CD4-positive, alpha-beta T cell treated with Interferon alpha-2 for 1 hour (primary cell): ENCODE measurements at regions not wholly inside any gene's neighbourhood (a gene's known extent, or its start where the extent isn't known, plus 50 kb on each side); places are given as distances from the start of the nearest gene placed in this dataset.

ENCODE experiments used
- DNase-seq, 2 donors: peaks; one replicate each; pipeline ENCODE4 v3.0.0-alpha.2; 2020 to 2022

DNA sequence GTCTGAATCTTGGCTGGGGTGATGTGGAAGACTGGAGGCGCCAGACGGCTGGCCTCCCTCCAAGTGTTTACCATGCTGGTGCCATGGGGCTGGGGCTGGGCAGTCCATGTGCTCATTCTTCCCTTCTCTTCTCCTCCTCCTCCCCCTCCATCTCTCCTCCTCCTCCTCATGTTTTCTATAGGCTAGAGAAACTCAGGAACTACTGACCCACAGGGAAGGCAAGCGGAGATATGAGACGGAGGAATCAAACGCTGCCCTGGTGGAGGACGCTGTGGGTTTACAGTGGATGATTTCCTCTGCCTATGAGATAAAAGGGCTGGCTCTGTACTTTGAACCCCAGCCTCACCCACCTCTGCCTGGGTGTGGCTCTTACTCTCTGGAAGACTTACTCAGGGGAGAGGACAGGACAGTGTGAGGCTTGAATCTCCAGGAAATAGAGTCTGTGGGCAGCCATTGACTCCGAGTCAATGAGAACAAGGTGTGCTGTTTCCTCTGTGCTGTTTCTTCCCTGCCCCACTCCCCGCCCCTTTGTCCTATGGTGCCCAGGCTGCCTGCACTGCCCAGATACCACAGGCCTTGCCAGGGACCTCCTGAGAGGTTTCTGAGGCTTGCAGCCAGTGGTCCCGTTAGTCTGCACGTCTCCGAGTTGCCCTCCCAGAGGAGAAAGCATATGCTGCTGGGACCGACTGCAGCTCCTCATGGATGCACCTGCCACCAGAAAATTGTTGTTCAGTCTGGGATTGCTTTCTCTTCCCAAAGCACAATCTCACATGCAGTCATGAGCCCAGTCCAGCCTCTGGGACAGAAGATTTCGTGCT lies 132.6 kb upstream of the ARHGAP5 start:
- peak in 1 of 2 donors; percentile 37 for DNase-seq

DNA sequence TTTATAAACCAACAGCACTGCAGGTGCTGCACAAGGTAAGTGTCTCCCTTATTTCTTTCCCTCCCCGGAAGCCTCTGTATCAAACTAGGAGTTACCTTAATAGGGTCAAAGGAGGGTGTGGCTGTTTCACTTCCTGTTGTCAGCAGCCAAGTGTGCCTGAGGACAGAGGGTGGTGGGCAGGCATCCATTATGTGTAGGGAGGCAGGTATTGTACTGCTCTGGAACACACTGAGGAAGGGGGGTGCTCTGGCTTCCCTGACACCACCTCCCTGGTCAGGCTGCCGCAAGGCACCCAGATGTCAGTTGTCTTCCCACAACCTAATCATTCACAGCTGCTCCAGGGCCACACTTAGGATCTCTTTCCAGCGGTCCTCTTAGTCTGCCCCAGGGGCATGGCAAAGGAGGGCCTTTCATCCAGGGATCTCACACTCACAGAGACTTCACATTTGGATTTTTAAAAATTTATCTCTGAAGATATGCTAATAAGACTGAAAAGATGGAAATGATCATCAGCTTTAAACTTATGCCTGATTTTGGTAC lies 132.0 kb upstream of the ARHGAP5 start:
- DNase-seq = peak; percentile 9 to 62

DNA sequence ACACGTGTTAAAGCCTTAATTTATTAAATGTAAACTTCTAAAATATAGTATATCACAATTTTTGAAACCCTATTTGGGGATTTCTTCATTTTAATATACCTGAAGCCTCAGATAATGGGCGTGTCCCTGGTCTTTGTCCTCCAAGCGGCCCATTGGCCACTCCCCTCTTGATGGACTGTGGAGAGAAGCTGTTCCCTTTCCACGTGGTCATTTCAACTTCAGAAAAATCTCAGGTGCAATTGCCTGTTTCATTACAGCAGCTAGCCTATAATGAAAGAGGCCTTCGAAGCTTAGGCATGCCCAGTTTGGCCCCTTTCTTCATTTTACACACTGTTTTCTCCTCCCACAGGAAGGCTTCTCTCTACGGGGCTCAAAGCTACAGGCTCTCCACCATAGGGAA lies 131.4 kb upstream of the ARHGAP5 start:
- no peak for DNase-seq

DNA sequence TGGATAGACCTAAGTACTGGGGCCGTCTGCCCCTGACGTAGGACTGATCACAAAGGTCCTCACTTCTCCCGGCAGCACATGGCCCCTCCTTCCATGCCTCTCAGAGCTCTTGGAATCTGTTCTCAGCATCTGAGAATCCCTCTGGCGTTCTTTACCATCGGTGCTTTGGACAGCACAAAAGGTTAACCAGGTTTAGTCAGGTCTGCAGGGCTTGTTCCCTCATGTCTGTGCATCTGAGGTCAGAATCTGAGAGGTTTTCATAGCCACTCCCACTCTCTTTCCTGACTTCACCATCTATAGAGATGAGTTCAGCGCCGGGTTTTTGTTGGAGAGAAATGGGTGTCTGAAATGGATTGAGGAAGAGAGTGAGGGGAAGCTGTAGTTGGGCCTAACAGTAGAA lies 130.0 kb upstream of the ARHGAP5 start:
- no peak for DNase-seq

DNA sequence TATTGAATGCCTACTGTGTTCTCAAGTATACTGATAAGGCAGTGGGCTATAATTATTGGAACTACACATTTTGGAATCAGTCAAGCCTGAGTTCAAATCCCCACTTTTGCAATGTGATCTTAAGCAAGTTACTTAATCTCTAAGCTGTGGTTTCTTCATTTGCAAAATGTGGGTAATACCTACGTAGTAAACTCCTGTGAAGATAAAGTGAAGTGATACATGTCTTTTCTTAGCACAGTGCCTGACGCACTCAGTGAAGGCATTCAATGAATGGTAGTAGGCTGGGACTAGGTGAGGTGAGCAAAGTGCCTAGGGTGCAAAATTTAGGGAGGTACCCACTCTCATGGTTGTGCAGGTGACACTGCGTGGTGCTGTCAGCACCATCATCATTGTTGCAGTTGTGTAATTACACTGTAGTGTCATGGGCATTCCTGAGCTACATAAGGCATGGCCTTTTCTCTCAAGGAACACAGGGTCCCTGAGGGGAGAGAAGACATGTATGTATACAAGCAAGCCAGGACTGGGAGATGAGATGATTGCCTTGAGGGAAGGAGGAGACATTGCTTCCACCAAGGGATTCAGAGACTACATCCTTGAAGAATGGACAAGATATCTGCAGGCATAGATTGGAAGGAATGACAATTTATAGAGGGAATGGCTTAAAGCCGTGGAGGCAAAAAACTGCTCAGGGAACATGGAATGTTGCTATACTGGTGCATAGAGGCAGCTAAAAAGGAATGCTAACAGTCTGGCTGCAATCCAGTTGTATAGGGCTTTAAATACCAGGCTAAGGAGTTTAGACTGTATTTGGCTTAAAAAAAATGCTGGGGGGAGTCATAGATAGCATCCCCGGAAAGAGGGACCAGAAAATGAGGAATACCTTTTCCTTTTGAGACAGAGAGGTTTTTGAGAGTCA lies 129.2 kb upstream of the ARHGAP5 start:
- DNase-seq = no peak

DNA sequence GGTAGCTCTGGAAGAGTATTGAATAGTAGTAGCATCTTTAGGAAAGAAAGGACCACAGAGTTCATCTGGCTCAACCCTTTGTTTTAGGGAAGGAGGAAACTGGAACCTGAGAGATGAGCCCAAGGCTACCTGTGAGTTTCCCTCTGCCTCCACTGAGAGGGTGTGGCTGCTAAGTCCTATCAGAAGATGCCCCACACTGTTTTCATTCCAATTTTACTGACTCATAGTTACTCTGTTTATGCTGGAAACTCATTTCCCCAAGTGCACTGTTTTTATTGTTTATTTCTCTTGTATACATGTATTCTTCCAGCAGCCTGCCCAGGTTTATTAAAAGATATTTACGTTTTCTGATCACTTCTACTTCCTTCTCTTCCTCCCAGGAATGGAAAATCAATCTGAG lies 127.4 kb upstream of the ARHGAP5 start:
- DNase-seq = no peak

DNA sequence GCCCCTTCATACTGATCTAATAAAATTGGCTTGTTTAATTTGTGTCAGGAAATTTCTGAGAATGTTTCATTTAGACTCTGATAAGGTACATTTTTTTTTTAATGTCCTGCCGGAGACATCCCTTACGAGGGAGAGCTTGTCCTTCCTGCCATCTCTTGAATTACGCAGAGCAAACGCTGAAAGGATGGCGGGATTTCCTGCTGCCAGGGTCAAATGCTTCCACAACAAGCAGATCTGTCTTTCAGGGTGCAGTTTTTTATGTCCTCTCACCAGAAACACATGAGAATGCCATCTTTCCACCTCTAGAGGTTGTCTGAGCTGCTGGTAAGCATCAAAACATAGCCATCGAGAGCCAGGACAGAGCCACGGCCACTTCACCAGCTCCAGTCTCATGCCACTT lies 126.8 kb upstream of the ARHGAP5 start:
- DNase-seq = no peak

DNA sequence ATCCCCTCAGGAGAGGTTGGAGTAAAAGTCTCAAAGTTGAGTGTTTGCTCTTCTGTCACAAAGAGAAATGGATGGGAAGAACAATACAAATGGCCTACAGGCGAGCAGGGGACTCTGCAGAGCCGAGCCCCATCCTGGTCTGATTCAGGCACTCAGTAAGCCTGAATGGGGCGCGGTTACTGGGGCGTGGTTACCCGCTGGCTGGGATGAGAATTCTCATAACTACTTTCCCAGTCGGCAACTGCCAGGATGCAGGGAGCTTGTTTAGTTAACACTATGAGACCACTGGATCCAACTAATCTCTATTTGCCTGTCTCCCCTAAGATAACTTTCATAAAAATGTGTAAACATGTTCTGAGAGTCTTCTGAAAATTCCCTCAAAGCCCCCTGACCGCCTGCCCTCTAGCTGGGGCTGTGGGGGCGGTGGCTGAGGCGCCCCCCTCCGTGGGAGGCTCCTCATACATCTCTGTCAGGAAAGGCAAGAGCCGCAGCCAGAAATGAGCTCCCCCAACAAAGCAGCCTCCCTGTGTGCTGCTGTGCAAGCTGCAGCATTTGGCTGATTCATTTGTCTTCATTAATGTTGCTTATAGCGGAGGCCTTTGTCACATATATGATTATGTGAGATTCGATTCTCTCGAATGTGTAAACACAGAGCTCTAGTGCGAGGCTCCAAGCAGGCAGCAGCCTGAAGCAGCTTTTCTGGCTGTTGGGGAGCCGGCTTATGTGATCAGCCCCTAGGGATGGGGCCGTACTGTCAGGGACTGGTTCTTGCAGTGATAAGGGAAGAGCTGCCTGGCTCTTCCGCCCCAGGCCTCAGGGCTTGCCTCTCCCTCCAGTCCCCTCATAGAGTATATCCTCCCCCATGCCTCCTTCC lies 126.1 kb upstream of the ARHGAP5 start:
- DNase-seq = no peak

DNA sequence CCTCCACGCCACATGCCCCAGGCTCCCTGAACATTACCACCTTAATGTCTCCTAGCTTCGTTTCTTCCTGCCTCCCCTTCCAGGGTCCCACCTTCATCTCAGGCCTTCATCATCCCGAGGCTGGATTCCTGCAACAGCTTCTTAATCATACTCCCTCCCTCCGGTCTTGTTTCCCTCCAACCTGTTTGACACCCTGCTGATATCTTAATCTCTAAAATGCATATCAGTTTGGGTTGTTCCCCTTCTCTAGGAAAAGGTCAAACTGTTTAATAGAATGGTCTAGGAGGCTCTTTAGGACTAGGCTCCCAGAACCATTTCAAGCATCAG lies 125.5 kb upstream of the ARHGAP5 start:
- no peak for DNase-seq

DNA sequence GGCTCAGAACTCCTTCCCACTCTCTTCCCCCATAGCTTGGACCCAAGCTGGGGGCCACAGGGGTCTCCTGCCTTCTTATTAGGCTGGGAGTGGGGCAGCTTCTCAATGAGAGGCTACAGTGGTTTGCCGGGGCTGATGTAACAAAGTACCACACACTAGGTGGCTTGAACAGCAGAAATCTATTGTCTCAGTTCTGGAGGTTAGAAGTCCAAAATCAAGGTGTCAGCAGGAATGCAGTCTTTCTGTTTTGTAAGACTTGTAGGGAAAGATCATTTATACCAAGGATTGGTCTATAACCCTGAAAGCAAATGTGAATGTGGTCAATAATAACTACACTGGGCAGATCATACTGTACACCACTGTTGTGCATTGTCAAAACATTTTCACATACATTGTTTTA lies 124.5 kb upstream of the ARHGAP5 start:
- no peak for DNase-seq

DNA sequence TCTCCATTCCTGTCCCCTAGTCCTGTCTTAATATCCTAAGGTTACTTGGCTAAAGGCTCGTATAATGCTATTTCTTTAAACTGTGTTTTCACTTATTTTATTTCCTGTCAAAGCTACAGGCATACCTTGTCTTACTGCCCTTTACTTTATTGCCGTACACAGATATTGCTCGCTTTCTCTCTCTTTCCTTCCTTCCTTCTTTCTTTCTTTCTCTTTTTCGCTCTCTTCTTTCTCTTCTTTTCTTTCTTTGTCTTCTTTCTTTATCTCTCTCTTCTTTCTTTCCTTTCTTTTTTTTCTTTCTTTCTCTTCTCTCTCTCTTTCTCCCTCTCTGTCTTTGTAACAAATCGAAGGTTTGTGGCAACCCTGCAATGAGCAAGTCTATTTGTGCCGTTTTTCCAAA lies 123.9 kb upstream of the ARHGAP5 start:
- DNase-seq = no peak

DNA sequence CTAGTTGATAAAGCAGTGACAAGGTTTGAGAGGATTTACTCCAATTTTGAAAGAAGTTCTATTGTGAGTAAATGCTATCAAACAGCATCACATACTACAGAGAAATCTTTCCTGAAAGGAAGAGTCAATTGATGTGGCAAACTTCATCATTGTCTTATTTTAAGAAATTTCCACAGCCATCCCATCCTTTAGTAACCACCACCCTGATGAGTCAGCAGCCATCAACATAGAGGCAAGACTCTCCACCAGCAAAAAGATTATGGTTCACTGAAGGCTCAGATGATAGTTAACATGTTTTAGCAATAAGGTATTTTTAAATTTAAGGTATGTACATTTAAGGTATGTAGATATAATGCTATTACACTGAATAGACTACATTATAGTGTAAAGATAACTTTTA lies 122.1 kb upstream of the ARHGAP5 start:
- DNase-seq = no peak

DNA sequence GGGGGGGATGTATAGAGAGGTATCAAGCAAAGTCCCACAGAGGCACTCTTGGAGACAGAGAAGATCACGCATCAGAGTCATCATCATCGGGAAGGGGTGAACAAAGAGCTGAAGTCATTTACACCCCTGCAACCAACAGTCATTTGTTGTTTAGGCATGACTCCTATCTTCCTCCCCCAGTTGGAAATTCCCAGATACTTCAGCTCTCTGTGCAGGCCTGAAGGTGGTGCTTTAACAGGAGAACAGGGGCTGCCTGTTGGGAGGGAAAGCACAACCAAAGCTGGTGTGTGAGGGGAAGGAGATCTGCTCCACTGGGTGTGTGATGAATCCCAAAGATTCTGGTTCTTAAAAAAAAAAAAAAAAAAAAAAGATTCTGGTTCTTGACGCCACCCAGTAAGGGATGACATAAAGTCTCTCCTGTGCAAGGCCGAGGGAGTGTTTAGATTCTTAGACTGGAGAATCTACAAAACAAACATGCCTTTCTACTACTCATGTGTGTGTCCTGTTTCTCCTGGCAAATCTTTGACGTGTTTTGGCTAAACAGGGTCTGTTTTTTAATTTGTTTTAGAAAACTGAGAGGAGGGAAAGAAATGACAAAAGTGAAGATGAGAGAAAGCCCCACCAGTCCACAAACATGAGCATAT lies 121.0 kb upstream of the ARHGAP5 start:
- DNase-seq = no peak

DNA sequence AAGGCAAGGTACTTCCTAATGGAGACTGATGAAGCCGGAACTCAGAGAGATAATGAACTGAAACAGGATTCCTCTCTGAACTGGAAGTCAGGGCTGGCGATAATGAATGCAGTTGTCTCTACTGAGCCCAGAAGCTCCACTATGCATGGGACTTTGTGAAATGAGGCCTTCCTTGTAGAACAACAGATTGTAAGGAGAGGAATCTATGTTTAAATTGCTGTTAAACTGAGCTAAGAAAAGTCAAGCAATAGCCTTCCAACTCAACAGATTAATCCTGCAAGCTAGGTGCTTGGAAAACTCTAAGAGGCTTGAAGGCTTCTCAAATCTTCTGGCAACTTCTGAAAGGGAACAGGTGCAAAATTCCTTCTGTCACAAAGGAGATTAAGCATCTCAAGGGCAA lies 119.5 kb upstream of the ARHGAP5 start:
- no peak for DNase-seq

DNA sequence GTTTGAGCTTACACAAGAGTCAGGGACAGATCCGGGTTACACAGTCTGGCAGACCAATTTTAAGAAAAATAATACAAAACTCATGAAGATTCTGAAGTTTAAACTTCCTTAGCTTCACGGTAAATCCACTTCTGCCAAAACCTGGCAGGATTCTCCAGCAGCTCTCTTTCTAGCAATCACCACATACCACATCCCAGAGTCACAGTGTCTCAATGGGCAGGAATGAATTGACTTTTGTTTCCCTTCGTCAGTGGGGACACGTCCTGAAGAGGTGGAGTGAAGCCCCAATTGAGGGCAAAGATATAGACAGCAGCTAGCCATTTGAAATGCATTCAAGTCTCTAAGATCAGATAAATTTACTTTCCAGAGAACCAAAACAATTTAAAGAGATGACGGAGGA lies 117.1 kb upstream of the ARHGAP5 start:
- no peak for DNase-seq

DNA sequence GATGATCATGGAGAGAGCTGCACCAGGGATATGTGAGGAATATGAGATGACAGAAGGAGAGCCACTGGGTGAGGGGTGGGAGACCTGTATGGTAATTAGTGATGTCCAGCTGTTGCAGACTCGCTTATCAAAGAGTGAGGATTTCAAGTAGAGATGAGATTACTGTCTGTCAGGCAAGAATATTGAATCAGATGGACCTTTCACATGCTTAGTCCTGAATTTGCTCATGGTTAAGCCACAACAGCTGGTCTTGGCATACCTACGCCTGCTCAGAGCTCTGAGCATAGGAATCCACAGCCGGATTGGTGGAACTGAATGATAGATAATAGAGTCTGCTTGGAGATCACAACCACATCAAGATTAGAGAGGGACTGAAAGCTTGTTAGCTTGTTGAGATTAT lies 115.2 kb upstream of the ARHGAP5 start:
- no peak for DNase-seq

DNA sequence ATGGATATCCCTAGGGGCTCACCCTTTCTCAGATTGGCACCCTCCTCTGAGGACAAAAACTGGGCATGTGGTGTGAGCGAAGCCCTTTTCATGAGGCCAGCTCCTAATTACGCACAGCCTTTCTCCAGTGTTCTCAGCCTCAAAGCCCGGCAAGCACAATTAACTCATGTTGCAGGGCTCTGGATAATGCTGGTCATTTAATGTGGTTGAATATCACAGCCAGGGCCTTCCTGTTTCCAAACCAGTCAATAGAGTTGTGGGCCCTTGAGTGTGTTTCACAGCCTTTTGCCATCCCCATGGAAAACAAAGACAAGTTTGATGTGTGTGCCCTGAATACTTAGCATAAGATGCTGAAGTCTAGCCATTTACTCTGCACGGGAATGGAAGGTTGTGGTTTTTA lies 114.2 kb upstream of the ARHGAP5 start:
- no peak for DNase-seq

DNA sequence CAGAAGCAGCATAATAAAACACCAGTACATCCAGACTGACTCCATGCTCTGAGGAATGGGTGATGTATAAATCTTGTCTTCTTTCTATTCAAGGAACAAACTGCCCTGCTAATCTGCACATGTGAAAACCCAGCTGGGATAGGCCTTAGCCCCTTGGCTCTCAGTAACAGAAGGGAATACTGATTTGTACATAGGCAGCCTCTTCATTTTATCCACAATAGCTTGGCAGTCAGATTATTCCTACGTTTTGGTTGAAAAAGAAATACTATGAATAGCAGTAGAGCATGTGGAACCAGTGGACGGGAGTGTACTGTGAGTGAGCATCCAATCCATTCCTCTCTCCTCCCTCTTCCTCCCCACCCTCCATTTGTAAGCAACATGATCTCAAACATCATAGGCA lies 113.5 kb upstream of the ARHGAP5 start:
- no peak for DNase-seq

DNA sequence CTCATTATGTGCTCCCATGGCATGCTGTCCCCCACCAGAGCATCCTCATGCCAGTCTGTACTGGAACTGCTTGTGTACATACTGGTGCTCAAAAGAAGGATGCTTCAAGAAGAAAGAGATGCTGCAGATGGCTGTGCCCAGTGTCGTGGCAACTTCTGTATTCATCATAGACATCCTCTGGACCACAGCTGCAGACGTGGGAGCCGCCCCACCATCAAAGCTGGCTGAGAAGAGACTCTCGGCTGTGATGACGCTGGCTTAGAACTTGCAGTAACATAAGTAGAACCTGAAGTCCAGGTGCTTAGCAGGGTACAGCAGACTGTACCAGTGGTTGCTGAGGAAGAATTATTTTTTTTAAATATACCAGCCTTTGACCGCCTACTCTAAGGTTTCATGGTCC lies 112.6 kb upstream of the ARHGAP5 start:
- DNase-seq = no peak

DNA sequence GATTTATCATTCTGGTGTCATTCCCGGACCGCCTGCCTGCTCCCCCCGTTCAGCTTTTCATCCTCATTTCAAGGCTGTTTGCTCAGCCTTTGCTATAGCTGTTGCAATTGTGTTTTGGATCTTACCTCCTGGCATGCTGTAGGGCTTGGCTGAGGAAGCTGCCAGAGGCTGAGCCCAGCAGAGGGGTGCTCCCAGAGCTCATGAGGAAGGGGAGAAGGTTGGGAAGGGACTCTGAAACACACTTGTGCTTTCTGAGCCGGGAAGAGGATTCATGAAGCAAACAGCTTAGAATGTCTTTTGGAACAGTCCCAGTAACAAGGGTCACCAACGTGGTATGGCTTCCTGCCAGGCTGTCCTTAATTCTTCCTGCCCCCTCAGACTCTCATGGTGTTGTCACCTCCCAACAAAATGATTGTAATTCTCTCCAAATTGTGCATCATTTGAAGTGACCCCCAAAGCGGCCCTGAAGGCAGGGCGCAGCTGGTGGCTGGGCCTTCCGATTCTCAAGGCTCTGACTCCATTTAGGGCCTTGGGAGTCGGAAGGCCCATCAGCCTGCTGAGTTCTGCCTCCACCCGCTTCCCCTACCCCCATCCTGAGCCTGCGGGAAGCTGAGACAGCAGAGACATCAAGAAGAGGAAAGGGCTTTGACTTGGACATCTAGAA lies 111.9 kb upstream of the ARHGAP5 start:
- no peak for DNase-seq

DNA sequence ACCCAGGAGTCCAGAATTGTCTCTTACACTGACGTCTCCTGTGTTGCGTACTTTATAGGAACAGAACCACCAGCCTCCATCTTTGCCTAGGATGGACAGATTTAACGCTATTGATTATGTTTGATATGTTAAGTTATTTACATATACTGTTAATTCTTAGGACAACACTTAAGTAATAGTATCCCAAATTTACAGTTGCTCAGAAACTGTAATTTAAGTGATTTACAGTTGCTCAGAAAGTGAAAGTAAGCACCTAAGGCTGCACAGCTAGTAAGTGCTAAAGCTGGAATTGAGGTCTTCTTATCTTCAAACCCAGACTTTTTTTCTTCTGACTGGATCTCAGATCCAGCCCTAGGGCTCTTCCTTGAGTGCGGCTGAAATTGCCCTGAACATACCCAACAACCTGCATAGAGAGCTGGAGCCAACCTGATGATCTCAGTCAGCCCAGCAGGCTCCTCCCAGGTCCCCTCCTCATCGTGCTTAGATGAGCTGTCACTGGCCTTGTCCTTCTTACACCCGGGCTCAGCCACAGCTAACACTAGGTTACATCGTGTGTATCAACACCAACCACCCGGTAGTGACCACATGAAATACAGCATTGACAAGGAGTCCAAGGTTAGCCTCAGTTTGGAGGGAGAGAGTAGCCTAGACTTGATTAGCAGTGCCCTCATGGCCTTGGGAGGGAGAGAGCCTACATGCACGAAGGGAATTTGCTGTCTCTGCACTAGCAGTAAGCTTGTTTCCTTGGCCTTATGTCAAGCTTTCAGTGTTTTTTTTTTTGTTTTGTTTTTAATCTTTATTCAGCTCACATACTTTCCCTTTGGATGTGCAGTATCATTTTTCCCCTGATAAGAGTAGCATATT lies 111.1 kb upstream of the ARHGAP5 start:
- no peak for DNase-seq
